Neural cell (in vitro differentiated cells): ENCODE measurements at regions not wholly inside any gene's neighbourhood (a gene's known extent, or its start where the extent isn't known, plus 50 kb on each side); places are given as distances from the start of the nearest gene placed in this dataset.

ENCODE experiments used
- H2AFZ ChIP-seq: fragments of 200-600, 300-800 bp; sonication (generic), shearing (Covaris generic); 2 replicates; pipeline ENCODE4 v1.6.0; 2014; ENCODE audit warnings: low read depth, mild to moderate bottlenecking, antibody characterized with exemption, low read length, moderate library complexity
- H3F3A ChIP-seq: fragments of 200-600 bp; shearing (Covaris generic); 2 replicates; pipeline ENCODE4 v1.6.1; 2016; ENCODE audit warnings: mild to moderate bottlenecking, moderate library complexity, mixed read lengths, antibody characterized with exemption, low read length; ENCODE audit not compliant: insufficient read depth, poor library complexity, severe bottlenecking
- H3K27ac ChIP-seq: fragments of 200-600, 300-800 bp; sonication (generic), shearing (Covaris generic); 2 replicates; pipeline ENCODE4 v1.5.1; 2014; ENCODE audit warnings: mild to moderate bottlenecking, low read length, moderate library complexity
- H3K27me3 ChIP-seq: fragments of 300-800, 200-600 bp; sonication (generic), shearing (Covaris generic); 2 replicates; pipeline ENCODE4 v1.6.0; 2014; ENCODE audit warnings: mild to moderate bottlenecking, low read depth, low read length, moderate library complexity; ENCODE audit not compliant: insufficient read depth
- H3K36me3 ChIP-seq: fragments of 300-800, 200-600 bp; sonication (generic), shearing (Covaris generic); 2 replicates; pipeline ENCODE4 v1.5.1; 2014; ENCODE audit warnings: mild to moderate bottlenecking, antibody characterized with exemption, low read length, moderate library complexity; ENCODE audit not compliant: insufficient read depth
- H3K4me2 ChIP-seq: fragments of 300-800, 200-600 bp; sonication (generic), shearing (Covaris generic); 2 replicates; pipeline ENCODE4 v1.6.0; 2014; ENCODE audit warnings: mild to moderate bottlenecking, low read length
- H3K4me3 ChIP-seq: fragments of 300-800, 200-600 bp; sonication (generic), shearing (Covaris generic); 2 replicates; pipeline ENCODE4 v1.5.1; 2014; ENCODE audit warnings: mild to moderate bottlenecking, low read length, moderate library complexity
- H3K79me2 ChIP-seq: fragments of 200-600 bp; shearing (Covaris generic); replicated peaks from 2 replicates; pipeline ENCODE4 v1.6.0; 2014; ENCODE audit warnings: mild to moderate bottlenecking, low read length, moderate library complexity; ENCODE audit not compliant: insufficient read depth
- H3K9ac ChIP-seq: fragments of 300-800, 200-600 bp; sonication (generic), shearing (Covaris generic); 2 replicates; pipeline ENCODE4 v1.6.1; 2016; ENCODE audit warnings: mild to moderate bottlenecking, low read length, mixed read lengths
- H3K9me2 ChIP-seq: fragments of 200-600 bp; shearing (Covaris generic); 2 replicates; pipeline ENCODE4 v1.6.1; 2016; ENCODE audit warnings: mild to moderate bottlenecking, low read length, mixed read lengths; ENCODE audit not compliant: insufficient read depth
- H3K9me3 ChIP-seq: fragments of 200-600, 300-800 bp; sonication (generic), shearing (Covaris generic); 2 replicates; pipeline ENCODE4 v1.6.1; 2016; ENCODE audit warnings: mild to moderate bottlenecking, mixed run types, low read length, moderate library complexity, mixed read lengths
- H4K20me1 ChIP-seq: fragments of 200-600 bp; shearing (Covaris generic); 2 replicates; pipeline ENCODE4 v1.6.1; 2016; ENCODE audit warnings: mild to moderate bottlenecking, mixed run types; ENCODE audit not compliant: insufficient read depth
- EP300 ChIP-seq: fragments of 450-650 bp; conservative IDR thresholded peaks from 2 replicates; pipeline ENCODE4 v1.6.1; 2014; ENCODE audit warnings: antibody characterized with exemption, mild to moderate bottlenecking, moderate library complexity; ENCODE audit not compliant: poor library complexity, severe bottlenecking
- EZH2 ChIP-seq: fragments of 200-600, 300-800 bp; shearing (Covaris generic), sonication (generic); IDR thresholded peaks from 2 replicates; pipeline ENCODE4 v1.6.1; 2014; ENCODE audit warnings: antibody characterized with exemption, low read length, borderline replicate concordance, mild to moderate bottlenecking; ENCODE audit not compliant: insufficient read depth, poor library complexity, severe bottlenecking
- MXI1 ChIP-seq: fragments of 450-650 bp; conservative IDR thresholded peaks from 2 replicates; pipeline ENCODE4 v1.6.1; 2014; ENCODE audit warnings: antibody characterized with exemption, mild to moderate bottlenecking; ENCODE audit not compliant: poor library complexity, severe bottlenecking
- POLR2AphosphoS5 ChIP-seq: IDR thresholded peaks from 2 replicates; pipeline ENCODE4 v1.6.1; 2012
- RAD21 ChIP-seq: fragments of 450-650 bp; conservative IDR thresholded peaks from 2 replicates; pipeline ENCODE4 v1.6.1; 2014; ENCODE audit warnings: antibody characterized with exemption, mild to moderate bottlenecking, moderate library complexity
- SMC3 ChIP-seq: fragments of 450-650 bp; conservative IDR thresholded peaks from 2 replicates; pipeline ENCODE4 v1.6.1; 2014; ENCODE audit warnings: antibody characterized with exemption, mild to moderate bottlenecking, moderate library complexity; ENCODE audit not compliant: poor library complexity
- TAF1 ChIP-seq: IDR thresholded peaks from 2 replicates; pipeline ENCODE4 v1.6.1; 2012; ENCODE audit warnings: low read depth
- TF ChIP-seq, protein P1 (sequence below): fragments of 450-650 bp; IDR thresholded peaks from 2 replicates; pipeline ENCODE4 v1.5.1; 2014; ENCODE audit warnings: antibody characterized with exemption, mild to moderate bottlenecking, moderate library complexity; ENCODE audit not compliant: poor library complexity, severe bottlenecking
- TF ChIP-seq, protein P2 (sequence below): IDR thresholded peaks from 2 replicates; pipeline ENCODE4 v1.6.1; 2012; ENCODE audit warnings: borderline replicate concordance

DNA sequence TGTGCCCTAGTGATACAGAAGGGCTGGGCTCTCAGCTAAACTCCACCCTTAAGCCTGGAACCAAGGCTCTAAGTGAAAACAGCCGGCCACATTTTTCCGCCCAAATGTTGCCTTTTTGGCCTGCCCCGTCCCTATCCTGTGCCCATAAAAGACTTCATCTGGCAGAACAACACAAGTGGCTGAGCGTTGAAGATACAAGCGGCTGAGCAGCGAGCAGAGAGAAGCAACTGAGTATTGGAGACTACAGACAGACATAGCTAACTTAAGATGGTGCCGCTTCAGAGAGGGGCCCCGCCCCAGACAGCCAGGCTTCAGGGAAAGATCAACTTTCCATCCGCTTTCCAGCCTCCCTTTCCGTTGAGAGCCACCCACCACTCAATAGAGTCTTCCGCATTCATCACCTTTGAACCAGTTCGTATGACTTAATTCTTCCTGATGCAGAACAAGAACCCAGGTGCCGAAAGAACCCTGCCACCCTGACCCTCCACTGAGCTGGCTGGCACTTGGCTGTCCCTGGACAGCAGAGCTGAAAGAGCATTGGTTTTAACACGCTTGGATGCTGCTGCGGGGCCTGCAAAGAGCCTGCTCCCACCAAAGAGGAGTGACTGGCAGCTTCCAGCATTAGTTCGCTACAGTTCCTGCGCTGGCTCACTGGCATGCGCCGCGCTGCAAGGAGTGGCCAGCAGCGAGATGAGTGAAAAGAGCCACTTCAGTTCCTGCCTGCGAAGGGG lies 853.2 kb upstream of the INTU start:
- Histone ChIP-seq H3K27me3 (no peaks in the 10 kb centered on the region), H3K27ac (no peak overlapping the region), H4K20me1 (no peaks in the 10 kb centered on the region), H3K4me2 (no peak overlapping the region), H2AFZ (no peak overlapping the region), H3K36me3 (no peaks in the 10 kb centered on the region), H3K9ac (no peak overlapping the region), H3F3A (no peaks in the 10 kb centered on the region), H3K9me2 (no peaks in the 10 kb centered on the region), H3K9me3 (no peaks in the 10 kb centered on the region), H3K79me2 (no peaks in the 10 kb centered on the region), H3K4me3 (no peak overlapping the region)
- TF ChIP-seq, protein P1, sequence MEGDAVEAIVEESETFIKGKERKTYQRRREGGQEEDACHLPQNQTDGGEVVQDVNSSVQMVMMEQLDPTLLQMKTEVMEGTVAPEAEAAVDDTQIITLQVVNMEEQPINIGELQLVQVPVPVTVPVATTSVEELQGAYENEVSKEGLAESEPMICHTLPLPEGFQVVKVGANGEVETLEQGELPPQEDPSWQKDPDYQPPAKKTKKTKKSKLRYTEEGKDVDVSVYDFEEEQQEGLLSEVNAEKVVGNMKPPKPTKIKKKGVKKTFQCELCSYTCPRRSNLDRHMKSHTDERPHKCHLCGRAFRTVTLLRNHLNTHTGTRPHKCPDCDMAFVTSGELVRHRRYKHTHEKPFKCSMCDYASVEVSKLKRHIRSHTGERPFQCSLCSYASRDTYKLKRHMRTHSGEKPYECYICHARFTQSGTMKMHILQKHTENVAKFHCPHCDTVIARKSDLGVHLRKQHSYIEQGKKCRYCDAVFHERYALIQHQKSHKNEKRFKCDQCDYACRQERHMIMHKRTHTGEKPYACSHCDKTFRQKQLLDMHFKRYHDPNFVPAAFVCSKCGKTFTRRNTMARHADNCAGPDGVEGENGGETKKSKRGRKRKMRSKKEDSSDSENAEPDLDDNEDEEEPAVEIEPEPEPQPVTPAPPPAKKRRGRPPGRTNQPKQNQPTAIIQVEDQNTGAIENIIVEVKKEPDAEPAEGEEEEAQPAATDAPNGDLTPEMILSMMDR, result no peak
- TF ChIP-seq TAF1 (no peak), EZH2 (no peak), EP300 (no peak), POLR2AphosphoS5 (no peak), RAD21 (no peak), SMC3 (no peak), MXI1 (no peak)
- TF ChIP-seq, protein P2, sequence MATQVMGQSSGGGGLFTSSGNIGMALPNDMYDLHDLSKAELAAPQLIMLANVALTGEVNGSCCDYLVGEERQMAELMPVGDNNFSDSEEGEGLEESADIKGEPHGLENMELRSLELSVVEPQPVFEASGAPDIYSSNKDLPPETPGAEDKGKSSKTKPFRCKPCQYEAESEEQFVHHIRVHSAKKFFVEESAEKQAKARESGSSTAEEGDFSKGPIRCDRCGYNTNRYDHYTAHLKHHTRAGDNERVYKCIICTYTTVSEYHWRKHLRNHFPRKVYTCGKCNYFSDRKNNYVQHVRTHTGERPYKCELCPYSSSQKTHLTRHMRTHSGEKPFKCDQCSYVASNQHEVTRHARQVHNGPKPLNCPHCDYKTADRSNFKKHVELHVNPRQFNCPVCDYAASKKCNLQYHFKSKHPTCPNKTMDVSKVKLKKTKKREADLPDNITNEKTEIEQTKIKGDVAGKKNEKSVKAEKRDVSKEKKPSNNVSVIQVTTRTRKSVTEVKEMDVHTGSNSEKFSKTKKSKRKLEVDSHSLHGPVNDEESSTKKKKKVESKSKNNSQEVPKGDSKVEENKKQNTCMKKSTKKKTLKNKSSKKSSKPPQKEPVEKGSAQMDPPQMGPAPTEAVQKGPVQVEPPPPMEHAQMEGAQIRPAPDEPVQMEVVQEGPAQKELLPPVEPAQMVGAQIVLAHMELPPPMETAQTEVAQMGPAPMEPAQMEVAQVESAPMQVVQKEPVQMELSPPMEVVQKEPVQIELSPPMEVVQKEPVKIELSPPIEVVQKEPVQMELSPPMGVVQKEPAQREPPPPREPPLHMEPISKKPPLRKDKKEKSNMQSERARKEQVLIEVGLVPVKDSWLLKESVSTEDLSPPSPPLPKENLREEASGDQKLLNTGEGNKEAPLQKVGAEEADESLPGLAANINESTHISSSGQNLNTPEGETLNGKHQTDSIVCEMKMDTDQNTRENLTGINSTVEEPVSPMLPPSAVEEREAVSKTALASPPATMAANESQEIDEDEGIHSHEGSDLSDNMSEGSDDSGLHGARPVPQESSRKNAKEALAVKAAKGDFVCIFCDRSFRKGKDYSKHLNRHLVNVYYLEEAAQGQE, result no peak

DNA sequence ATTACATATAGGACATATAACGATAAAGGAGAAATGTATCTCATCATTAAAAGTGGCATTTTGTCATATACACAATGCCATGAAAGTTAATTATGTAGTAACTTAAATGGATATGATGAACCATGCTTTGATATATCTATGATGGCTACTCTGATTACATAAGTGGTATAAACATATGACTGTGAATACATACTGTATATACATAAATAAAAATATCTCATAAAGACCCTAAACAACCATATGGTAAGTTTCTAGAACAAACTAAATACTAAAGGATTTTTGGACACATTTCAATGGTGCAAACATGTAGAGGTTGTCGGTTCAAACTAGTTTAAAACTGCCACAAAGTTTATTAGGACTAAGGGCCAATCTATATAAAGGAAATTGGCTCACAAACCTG lies 849.6 kb upstream of the INTU start:
- Histone ChIP-seq H2AFZ (no peak overlapping the region), H3K9ac (no peak overlapping the region), H3F3A (no peaks in the 10 kb centered on the region), H3K4me3 (no peak overlapping the region), H3K27ac (no peak overlapping the region), H3K4me2 (no peak overlapping the region), H3K9me3 (no peaks in the 10 kb centered on the region), H3K79me2 (no peaks in the 10 kb centered on the region), H3K27me3 (no peaks in the 10 kb centered on the region), H3K9me2 (no peaks in the 10 kb centered on the region), H3K36me3 (no peaks in the 10 kb centered on the region), H4K20me1 (no peaks in the 10 kb centered on the region)
- TF ChIP-seq TAF1 (no peak), EP300 (no peak), RAD21 (no peak), MXI1 (no peak), EZH2 (no peak)
- TF ChIP-seq, protein P1, result no peak
